ENCODE measurements at regions not wholly inside any gene's neighbourhood (a gene's known extent, or its start where the extent isn't known, plus 50 kb on each side); places are given as distances from the start of the nearest gene placed in this dataset.

GRCh38 chr6:134534708-134535149 is 216.8 kb upstream of the SGK1 start:
- DNase-seq (ENCODE audit: low read depth in 4 of 4, low spot score in 3 of 4) = no peak

GRCh38 chr6:134533991-134534390 is 216.1 kb upstream of the SGK1 start:
- DNase-seq (ENCODE audit: low read depth in 4 of 4, low spot score in 3 of 4) = no peak

- DNase-seq (ENCODE audit: low read depth in 4 of 4, low spot score in 3 of 4) = no peak
Observed at GRCh38 chr6:134532694-134533624, 215.0 kb upstream of the SGK1 start.

GRCh38 chr6:134531611-134532010 is 213.7 kb upstream of the SGK1 start:
- no peak for DNase-seq (ENCODE audit: low read depth in 4 of 4, low spot score in 3 of 4)

GRCh38 chr6:134531188-134531551 is 213.3 kb upstream of the SGK1 start:
- DNase-seq (ENCODE audit: low read depth in 4 of 4, low spot score in 3 of 4) = no peak

GRCh38 chr6:134529921-134530320 is 212.0 kb upstream of the SGK1 start:
- no peak for DNase-seq (ENCODE audit: low read depth in 4 of 4, low spot score in 3 of 4)

- no peak for DNase-seq (ENCODE audit: low read depth in 4 of 4, low spot score in 3 of 4)
Observed at GRCh38 chr6:134529305-134529704, 211.4 kb upstream of the SGK1 start.

GRCh38 chr6:134527108-134527787 is 209.3 kb upstream of the SGK1 start:
- DNase-seq (ENCODE audit: low read depth in 4 of 4, low spot score in 3 of 4) = no peak

- no peak for DNase-seq (ENCODE audit: low read depth in 4 of 4, low spot score in 3 of 4)
Observed at GRCh38 chr6:134525190-134525868, 207.4 kb upstream of the SGK1 start.

GRCh38 chr6:134523903-134524650 is 206.2 kb upstream of the SGK1 start:
- DNase-seq (ENCODE audit: low read depth in 4 of 4, low spot score in 3 of 4) = no peak

- DNase-seq (ENCODE audit: low read depth in 4 of 4, low spot score in 3 of 4) = no peak
Observed at GRCh38 chr6:134523051-134523450, 205.1 kb upstream of the SGK1 start.

- DNase-seq (ENCODE audit: low read depth in 4 of 4, low spot score in 3 of 4) = no peak
Observed at GRCh38 chr6:134521116-134521501, 203.2 kb upstream of the SGK1 start.

GRCh38 chr6:134520181-134521115 is 202.5 kb upstream of the SGK1 start:
- no peak for DNase-seq (ENCODE audit: low read depth in 4 of 4, low spot score in 3 of 4)

- peak in 1 of 4 donors; percentile 28 for DNase-seq (ENCODE audit: low read depth in 4 of 4, low spot score in 3 of 4)
Observed at GRCh38 chr6:134519465-134519864, 201.6 kb upstream of the SGK1 start.

GRCh38 chr6:134517868-134518267 is 200.0 kb upstream of the SGK1 start:
- no peak for DNase-seq (ENCODE audit: low read depth in 4 of 4, low spot score in 3 of 4)

- no peak for DNase-seq (ENCODE audit: low read depth in 4 of 4, low spot score in 3 of 4)
Observed at GRCh38 chr6:134517145-134517658, 199.3 kb upstream of the SGK1 start.

- DNase-seq (ENCODE audit: low read depth in 4 of 4, low spot score in 3 of 4) = no peak
Observed at GRCh38 chr6:134516582-134516981, 198.7 kb upstream of the SGK1 start.

- no peak for DNase-seq (ENCODE audit: low read depth in 4 of 4, low spot score in 3 of 4)
Observed at GRCh38 chr6:134515986-134516385, 198.1 kb upstream of the SGK1 start.

GRCh38 chr6:134512981-134513391 is 195.1 kb upstream of the SGK1 start:
- no peak for DNase-seq (ENCODE audit: low read depth in 4 of 4, low spot score in 3 of 4)
